Natural killer cell treated with Interleukin-12 subunit alpha and Interleukin-12 subunit beta and Interleukin-15 and Interleukin-18, amount 100 ng/mL, for 72 hours (primary cell): ENCODE measurements at regions not wholly inside any gene's neighbourhood (a gene's known extent, or its start where the extent isn't known, plus 50 kb on each side); places are given as distances from the start of the nearest gene placed in this dataset.

ENCODE experiments used
- ATAC-seq, 2 donors: fragments of 150-1000 bp; cut with Tn5 transposase in 1 of 2; sonication (Bioruptor Pico), chemical (Tn5 transposase) in 1 of 2; 2 replicates each; pipeline ENCODE4 v1.10.0; 2021
- DNase-seq: peaks from one replicate; pipeline ENCODE4 v3.0.0; 2022; ENCODE audit warnings: low spot score
- H3K27ac Mint-ChIP-seq, 2 donors: 1 replicate in 1 of 2; 2 replicates in 1 of 2; pipeline ENCODE4 v1.8.0; 2022; ENCODE audit warnings: mixed read lengths in 2 of 2, mild to moderate bottlenecking in 1 of 2, moderate library complexity in 1 of 2
- H3K27me3 Mint-ChIP-seq, 2 donors: 1 replicate in 1 of 2; 2 replicates in 1 of 2; pipeline ENCODE4 v1.8.0; 2022; ENCODE audit warnings: mixed read lengths in 2 of 2
- H3K36me3 Mint-ChIP-seq: one replicate; pipeline ENCODE4 v1.8.0; 2022; ENCODE audit warnings: mixed read lengths
- H3K4me1 Mint-ChIP-seq, 2 donors: 1 replicate in 1 of 2; 2 replicates in 1 of 2; pipeline ENCODE4 v1.8.0; 2022; ENCODE audit warnings: low read depth in 2 of 2, mixed read lengths in 2 of 2, mild to moderate bottlenecking in 1 of 2
- H3K4me3 Mint-ChIP-seq: one replicate; pipeline ENCODE4 v1.8.0; 2022; ENCODE audit warnings: mixed read lengths
- H3K9me3 Mint-ChIP-seq: 2 replicates; pipeline ENCODE4 v1.8.0; 2022; ENCODE audit warnings: mixed read lengths

- Mint-ChIP-seq H3K27me3 (peaks cover 0 to 7% of the 10 kb centered on the region in 2 donors), H3K4me3 (no peak overlapping the region), H3K36me3 (no peaks in the 10 kb centered on the region), H3K9me3 (no peaks in the 10 kb centered on the region), H3K4me1 (no peaks in the 10 kb centered on the region), H3K27ac (no peak overlapping the region)
- ATAC-seq = no peak
- DNase-seq = no peak
Observed at GRCh38 chr11:86749821-86750401, 50.4 kb upstream of the PRSS23 start.

- ATAC-seq = no peak
- H3K9me3 Mint-ChIP-seq = no peaks in the 10 kb centered on the region
- H3K4me1 Mint-ChIP-seq = no peaks in the 10 kb centered on the region
- H3K36me3 Mint-ChIP-seq = no peaks in the 10 kb centered on the region
- peaks cover 0 to 7% of the 10 kb centered on the region in 2 donors for H3K27me3 Mint-ChIP-seq
- H3K4me3 Mint-ChIP-seq = no peak overlapping the region
- no peak for DNase-seq
- no peak overlapping the region for H3K27ac Mint-ChIP-seq
Observed at GRCh38 chr11:86749376-86749775, 51.0 kb upstream of the PRSS23 start.

GRCh38 chr11:86748296-86748695 is 52.0 kb upstream of the PRSS23 start:
- no peak for ATAC-seq
- Mint-ChIP-seq H3K27me3 (peaks cover 0 to 7% of the 10 kb centered on the region in 2 donors), H3K36me3 (no peaks in the 10 kb centered on the region)

GRCh38 chr11:86747801-86748200 is 52.5 kb upstream of the PRSS23 start:
- DNase-seq (no peak), ATAC-seq (no peak)
- H3K4me1 Mint-ChIP-seq = peaks cover under 1 to 4% of the 10 kb centered on the region in 2 donors
- H3K36me3 Mint-ChIP-seq = no peaks in the 10 kb centered on the region
- no peak overlapping the region for H3K27ac Mint-ChIP-seq
- peaks cover 0 to 7% of the 10 kb centered on the region in 2 donors for H3K27me3 Mint-ChIP-seq
- no peak overlapping the region for H3K4me3 Mint-ChIP-seq
- no peaks in the 10 kb centered on the region for H3K9me3 Mint-ChIP-seq

More at GRCh38 chr11:86748296-86748695, 52.0 kb upstream of the PRSS23 start:
- Mint-ChIP-seq H3K4me1 (peaks cover 0 to 4% of the 10 kb centered on the region in 2 donors), H3K9me3 (no peaks in the 10 kb centered on the region), H3K4me3 (no peak overlapping the region), H3K27ac (no peak overlapping the region)
- no peak for DNase-seq

GRCh38 chr11:86746514-86746913 is 53.8 kb upstream of the PRSS23 start:
- Mint-ChIP-seq H3K4me3 (no peak overlapping the region), H3K27ac (no peak overlapping the region), H3K36me3 (no peaks in the 10 kb centered on the region), H3K9me3 (no peaks in the 10 kb centered on the region), H3K27me3 (peaks cover 0 to 7% of the 10 kb centered on the region in 2 donors), H3K4me1 (peaks cover 4 to 6% of the 10 kb centered on the region in 2 donors)
- DNase-seq = no peak
- no peak for ATAC-seq

GRCh38 chr11:86745571-86745970 is 54.8 kb upstream of the PRSS23 start:
- Mint-ChIP-seq H3K27me3 (peaks cover 0 to 6% of the 10 kb centered on the region in 2 donors), H3K4me1 (peaks cover 7% of the 10 kb centered on the region in 2 donors), H3K9me3 (no peaks in the 10 kb centered on the region), H3K36me3 (no peaks in the 10 kb centered on the region), H3K27ac (no peak overlapping the region), H3K4me3 (no peak overlapping the region)
- ATAC-seq (no peak), DNase-seq (no peak)

GRCh38 chr11:86743223-86744118 is 56.9 kb upstream of the PRSS23 start:
- H3K9me3 Mint-ChIP-seq = no peaks in the 10 kb centered on the region
- no peaks in the 10 kb centered on the region for H3K36me3 Mint-ChIP-seq
- H3K27me3 Mint-ChIP-seq = no peaks in the 10 kb centered on the region
- peak; percentile 62 for DNase-seq
- peaks cover 7 to 11% of the 10 kb centered on the region in 2 donors for H3K4me1 Mint-ChIP-seq
- peak; percentile 85 to 89 for ATAC-seq
- no peak overlapping the region for H3K4me3 Mint-ChIP-seq
- H3K27ac Mint-ChIP-seq = peak overlapping the region; percentile 3 to 44

GRCh38 chr11:86741839-86742805 is 58.2 kb upstream of the PRSS23 start:
- DNase-seq (no peak), ATAC-seq (no peak)
- H3K27me3 Mint-ChIP-seq = no peaks in the 10 kb centered on the region
- H3K9me3 Mint-ChIP-seq = no peaks in the 10 kb centered on the region
- H3K4me1 Mint-ChIP-seq = peaks cover 7 to 11% of the 10 kb centered on the region in 2 donors
- H3K27ac Mint-ChIP-seq = peak overlapping the region in 1 of 2 donors; percentile 3
- no peak overlapping the region for H3K4me3 Mint-ChIP-seq
- H3K36me3 Mint-ChIP-seq = no peaks in the 10 kb centered on the region

GRCh38 chr11:86741484-86741835 is 58.9 kb upstream of the PRSS23 start:
- H3K27ac Mint-ChIP-seq = no peak overlapping the region
- ATAC-seq (no peak), DNase-seq (no peak)
- no peaks in the 10 kb centered on the region for H3K9me3 Mint-ChIP-seq
- H3K4me1 Mint-ChIP-seq = peaks cover 7 to 11% of the 10 kb centered on the region in 2 donors
- H3K36me3 Mint-ChIP-seq = no peaks in the 10 kb centered on the region
- no peaks in the 10 kb centered on the region for H3K27me3 Mint-ChIP-seq
- no peak overlapping the region for H3K4me3 Mint-ChIP-seq

GRCh38 chr11:86740628-86741483 is 59.5 kb upstream of the PRSS23 start:
- Mint-ChIP-seq H3K4me3 (no peak overlapping the region), H3K27ac (peak overlapping the region in 1 of 2 donors; percentile 23), H3K27me3 (no peaks in the 10 kb centered on the region), H3K9me3 (no peaks in the 10 kb centered on the region), H3K4me1 (peaks cover 7 to 11% of the 10 kb centered on the region in 2 donors), H3K36me3 (no peaks in the 10 kb centered on the region)
- peak; percentile 45 to 52 for ATAC-seq
- DNase-seq = no peak

GRCh38 chr11:86738568-86738967 is 61.8 kb upstream of the PRSS23 start:
- Mint-ChIP-seq H3K27me3 (no peaks in the 10 kb centered on the region), H3K4me1 (peaks cover 4 to 11% of the 10 kb centered on the region in 2 donors), H3K36me3 (no peaks in the 10 kb centered on the region), H3K4me3 (no peak overlapping the region), H3K9me3 (no peaks in the 10 kb centered on the region), H3K27ac (no peak overlapping the region)
- DNase-seq (no peak), ATAC-seq (no peak)

GRCh38 chr11:86737737-86738136 is 62.6 kb upstream of the PRSS23 start:
- H3K9me3 Mint-ChIP-seq = no peaks in the 10 kb centered on the region
- no peaks in the 10 kb centered on the region for H3K36me3 Mint-ChIP-seq
- no peak overlapping the region for H3K4me3 Mint-ChIP-seq

GRCh38 chr11:86737230-86737629 is 63.1 kb upstream of the PRSS23 start:
- Mint-ChIP-seq H3K9me3 (no peaks in the 10 kb centered on the region), H3K4me3 (no peak overlapping the region), H3K4me1 (peaks cover 3 to 5% of the 10 kb centered on the region in 2 donors), H3K27ac (no peak overlapping the region), H3K27me3 (no peaks in the 10 kb centered on the region), H3K36me3 (no peaks in the 10 kb centered on the region)
- ATAC-seq = no peak
- DNase-seq = no peak

More at GRCh38 chr11:86737737-86738136, 62.6 kb upstream of the PRSS23 start:
- Mint-ChIP-seq H3K27me3 (no peaks in the 10 kb centered on the region), H3K27ac (no peak overlapping the region), H3K4me1 (peaks cover 3 to 10% of the 10 kb centered on the region in 2 donors)
- ATAC-seq (no peak), DNase-seq (no peak)
